ENCODE measurements at regions not wholly inside any gene's neighbourhood (a gene's known extent, or its start where the extent isn't known, plus 50 kb on each side); places are given as distances from the start of the nearest gene placed in this dataset.

- TF ChIP-seq CTCF (conservative IDR thresholded peaks at IDR 0.05; ENCODE audit: low read depth, low read length), result no peak
- TF ChIP-seq EZH2 (IDR thresholded peaks at IDR 0.05; ENCODE audit: borderline replicate concordance, low read depth, low read length, poor library complexity, severe bottlenecking), result no peak
These were observed 377.4 kb upstream of the LARGE1 start for GRCh38 chr22:34297536-34298120.

Measured in A673 (cell line).